Common myeloid progenitor, CD34-positive (primary cell): ENCODE measurements at regions not wholly inside any gene's neighbourhood (a gene's known extent, or its start where the extent isn't known, plus 50 kb on each side); places are given as distances from the start of the nearest gene placed in this dataset.

ENCODE experiments used
- CTCF ChIA-PET: fragments of 350-600 bp; sonication (Branson Sonifier 250); formaldehyde crosslinking; loops from one replicate; lab custom pipeline; 2021; ENCODE audit warnings: antibody characterized with exemption; lab: Charles Lee
- POLR2A ChIA-PET: fragments of 350-600 bp; sonication (Branson Sonifier 250); formaldehyde crosslinking; loops from one replicate; lab custom pipeline; 2021; ENCODE audit warnings: antibody characterized with exemption; lab: Charles Lee
- DNase-seq, 3 donors: peaks; one replicate each; pipeline versions ENCODE4 v3.0.0 to v3.0.0-alpha.2; 2013
- H3K27ac ChIP-seq, 2 experiments: 1 replicate in 1 of 2; 2 replicates in 1 of 2; pipeline ENCODE4 v1.7.0; 2013; ENCODE audit warnings: inconsistent platforms in 2 of 2, low read length in 2 of 2, mild to moderate bottlenecking in 2 of 2, low read depth in 1 of 2, moderate library complexity in 1 of 2; ENCODE audit not compliant: severe bottlenecking in 2 of 2, insufficient read depth in 1 of 2, poor library complexity in 1 of 2
- H3K27me3 ChIP-seq, 5 experiments: replicated peaks in 2 of 5; 1 replicate in 3 of 5; 2 replicates in 2 of 5; pipeline versions ENCODE4 v1.6.1 to v1.7.0; 2013; ENCODE audit warnings: low read length in 4 of 5, mild to moderate bottlenecking in 2 of 5, moderate library complexity in 2 of 5, inconsistent platforms in 1 of 5; ENCODE audit not compliant: insufficient read depth in 5 of 5, control insufficient read depth in 4 of 5
- H3K36me3 ChIP-seq, 4 experiments: 1 replicate in 2 of 4; 2 replicates in 2 of 4; pipeline versions ENCODE4 v1.6.1 to v1.7.0; 2013; ENCODE audit warnings: low read length in 3 of 4, control low read depth in 1 of 4, mild to moderate bottlenecking in 1 of 4; ENCODE audit not compliant: control insufficient read depth in 4 of 4, insufficient read depth in 4 of 4
- H3K4me1 ChIP-seq, 4 experiments: 1 replicate in 3 of 4; 2 replicates in 1 of 4; pipeline versions ENCODE4 v1.6.1 to v1.7.1; 2013; ENCODE audit warnings: low read length in 3 of 4, mild to moderate bottlenecking in 3 of 4, control low read depth in 1 of 4, inconsistent platforms in 1 of 4, moderate library complexity in 1 of 4; ENCODE audit not compliant: control insufficient read depth in 4 of 4, insufficient read depth in 4 of 4; ENCODE audit errors: control extremely low read depth in 1 of 4
- H3K4me3 ChIP-seq, 7 experiments: 1 replicate in 4 of 7; 2 replicates in 3 of 7; pipeline versions ENCODE4 v1.5.1 to v1.7.0; 2013; ENCODE audit warnings: mild to moderate bottlenecking in 7 of 7, low read length in 6 of 7, moderate library complexity in 6 of 7, inconsistent platforms in 2 of 7, low read depth in 2 of 7, control low read depth in 1 of 7; ENCODE audit not compliant: insufficient read depth in 4 of 7, control insufficient read depth in 1 of 7; ENCODE audit errors: extremely low read depth in 1 of 7
- H3K9me3 ChIP-seq, 5 experiments: 1 replicate in 4 of 5; 2 replicates in 1 of 5; pipeline versions ENCODE4 v1.6.1 to v1.7.1; 2013; ENCODE audit warnings: low read length in 4 of 5, mild to moderate bottlenecking in 2 of 5, inconsistent platforms in 1 of 5, low read depth in 1 of 5, moderate library complexity in 1 of 5; ENCODE audit not compliant: control insufficient read depth in 4 of 5, insufficient read depth in 2 of 5; ENCODE audit errors: control extremely low read depth in 1 of 5
- WGBS: methylation state at CpG from one replicate; pipeline ENCODE4 v1.1.5; 2013; ENCODE audit not compliant: insufficient coverage; 5-methylcytosine and 5-hydroxymethylcytosine counted together

- CTCF ChIA-PET = no interaction called here
- Histone ChIP-seq H3K4me1 (no peaks in the 10 kb centered on the region), H3K27ac (no peak overlapping the region), H3K27me3 (peaks cover 0 to 3% (median 0%) of the 10 kb centered on the region in 5 experiments), H3K36me3 (no peaks in the 10 kb centered on the region), H3K4me3 (no peak overlapping the region), H3K9me3 (no peaks in the 10 kb centered on the region)
- no peak for DNase-seq
- WGBS = 97% methylated on average over 11 of the region's 11 CpGs
- POLR2A ChIA-PET = no interaction called here
These were observed 99.1 kb downstream of the ALDH8A1 start for GRCh38 chr6:134850721-134851305.

- ChIA-PET POLR2A (no interaction called here), CTCF (interaction anchor here (1.0 kb wide), 1 partner anchor 10 kb away, joined by 3 read pairs; no protein-coding TSS in a partner anchor)
- Histone ChIP-seq H3K4me3 (no peak overlapping the region), H3K27ac (no peak overlapping the region), H3K4me1 (no peaks in the 10 kb centered on the region), H3K9me3 (no peaks in the 10 kb centered on the region), H3K36me3 (no peaks in the 10 kb centered on the region), H3K27me3 (peaks cover 0 to 3% (median 0%) of the 10 kb centered on the region in 5 experiments)
- no peak for DNase-seq
- 98% methylated on average over 4 of the region's 4 CpGs for WGBS
These were observed 99.9 kb downstream of the ALDH8A1 start for GRCh38 chr6:134849920-134850447.

GRCh38 chr6:134848076-134848475, 101.8 kb downstream of the ALDH8A1 start:
- Histone ChIP-seq H3K36me3 (no peaks in the 10 kb centered on the region), H3K4me1 (no peaks in the 10 kb centered on the region), H3K27me3 (peaks cover 0 to 3% (median 0%) of the 10 kb centered on the region in 5 experiments), H3K9me3 (no peaks in the 10 kb centered on the region), H3K27ac (no peak overlapping the region), H3K4me3 (no peak overlapping the region)
- DNase-seq = no peak
- WGBS = 95% methylated on average over 6 of the region's 6 CpGs
- ChIA-PET CTCF (no interaction called here), POLR2A (no interaction called here)

GRCh38 chr6:134846865-134847264, 103.0 kb downstream of the ALDH8A1 start:
- Histone ChIP-seq H3K9me3 (no peaks in the 10 kb centered on the region), H3K27ac (no peak overlapping the region), H3K27me3 (peaks cover 0 to 3% (median 0%) of the 10 kb centered on the region in 5 experiments), H3K36me3 (no peaks in the 10 kb centered on the region), H3K4me3 (no peak overlapping the region), H3K4me1 (no peaks in the 10 kb centered on the region)
- CTCF ChIA-PET = no interaction called here
- DNase-seq = no peak
- POLR2A ChIA-PET = no interaction called here
- 100% methylated on average over 2 of the region's 3 CpGs for whole genome bisulfite sequencing

GRCh38 chr6:134846031-134846430, 103.9 kb downstream of the ALDH8A1 start:
- Histone ChIP-seq H3K4me3 (no peak overlapping the region), H3K4me1 (no peaks in the 10 kb centered on the region), H3K27ac (no peak overlapping the region), H3K9me3 (peaks cover 0 to 1% (median 0%) of the 10 kb centered on the region in 5 experiments), H3K27me3 (peaks cover 0 to 3% (median 0%) of the 10 kb centered on the region in 5 experiments), H3K36me3 (no peaks in the 10 kb centered on the region)
- POLR2A ChIA-PET = no interaction called here
- no peak for DNase-seq
- CTCF ChIA-PET = no interaction called here
- 99% methylated on average over 6 of the region's 7 CpGs for WGBS

GRCh38 chr6:134844120-134844519, 105.8 kb downstream of the ALDH8A1 start:
- DNase-seq = no peak
- POLR2A ChIA-PET = no interaction called here
- peaks cover 0 to 3% (median 0%) of the 10 kb centered on the region in 5 experiments for H3K27me3 ChIP-seq
- peaks cover 0 to 1% (median 0%) of the 10 kb centered on the region in 5 experiments for H3K9me3 ChIP-seq
- no peaks in the 10 kb centered on the region for H3K4me1 ChIP-seq
- no peaks in the 10 kb centered on the region for H3K36me3 ChIP-seq
- 94% methylated on average over 2 of the region's 2 CpGs for whole genome bisulfite sequencing
- no peak overlapping the region for H3K27ac ChIP-seq
- no peak overlapping the region for H3K4me3 ChIP-seq
- CTCF ChIA-PET = no interaction called here

GRCh38 chr6:134840086-134840867, 109.6 kb downstream of the ALDH8A1 start:
- ChIA-PET POLR2A (no interaction called here), CTCF (interaction anchor here (1.3 kb wide), 1 partner anchor 10 kb away, joined by 3 read pairs; no protein-coding TSS in a partner anchor)
- Histone ChIP-seq H3K36me3 (no peaks in the 10 kb centered on the region), H3K27ac (no peak overlapping the region), H3K9me3 (peaks cover 0 to 1% (median 0%) of the 10 kb centered on the region in 5 experiments), H3K27me3 (no peaks in the 10 kb centered on the region), H3K4me3 (no peak overlapping the region), H3K4me1 (no peaks in the 10 kb centered on the region)
- WGBS = 93% methylated on average over 6 of the region's 7 CpGs
- no peak for DNase-seq
